ENCODE measurements at regions not wholly inside any gene's neighbourhood (a gene's known extent, or its start where the extent isn't known, plus 50 kb on each side); places are given as distances from the start of the nearest gene placed in this dataset.

GRCh38 chr2:121999264-121999663, 243.8 kb downstream of the TSN start:
- Histone ChIP-seq H3K4me1 (ENCODE audit: control insufficient read depth, insufficient read depth, low read length) (no peaks in the 10 kb centered on the region), H3K9me3 (ENCODE audit: control insufficient read depth, low read length) (no peaks in the 10 kb centered on the region), H3K27ac (ENCODE audit: insufficient read depth, low read depth, low read length, poor library complexity, severe bottlenecking) (no peak overlapping the region), H3K27me3 (ENCODE audit: control insufficient read depth, insufficient read depth, low read length, poor library complexity, severe bottlenecking) (no peaks in the 10 kb centered on the region), H3K36me3 (ENCODE audit: control insufficient read depth, insufficient read depth, low read length) (no peaks in the 10 kb centered on the region), H3K4me3 (ENCODE audit: insufficient read depth, low read depth, low read length) (no peak overlapping the region)
- 92 to 93% methylated on average over 6 of the region's 6 CpGs for WGBS, 2 experiments

GRCh38 chr2:122000556-122001340, 245.3 kb downstream of the TSN start:
- H3K4me3 ChIP-seq (ENCODE audit: insufficient read depth, low read depth, low read length), result no peak overlapping the region
- no peaks in the 10 kb centered on the region for H3K27me3 ChIP-seq (ENCODE audit: control insufficient read depth, insufficient read depth, low read length, poor library complexity, severe bottlenecking)
- H3K36me3 ChIP-seq (ENCODE audit: control insufficient read depth, insufficient read depth, low read length), result no peaks in the 10 kb centered on the region
- 92 to 93% methylated on average over 21 of the region's 21 CpGs for WGBS, 2 experiments
- no peak overlapping the region for H3K27ac ChIP-seq (ENCODE audit: insufficient read depth, low read depth, low read length, poor library complexity, severe bottlenecking)
- H3K9me3 ChIP-seq (ENCODE audit: control insufficient read depth, low read length), result no peaks in the 10 kb centered on the region
- no peaks in the 10 kb centered on the region for H3K4me1 ChIP-seq (ENCODE audit: control insufficient read depth, insufficient read depth, low read length)

GRCh38 chr2:122001441-122001874, 246.0 kb downstream of the TSN start:
- H3K36me3 ChIP-seq (ENCODE audit: control insufficient read depth, insufficient read depth, low read length), result no peaks in the 10 kb centered on the region
- H3K27ac ChIP-seq (ENCODE audit: insufficient read depth, low read depth, low read length, poor library complexity, severe bottlenecking), result no peak overlapping the region
- 81 to 82% methylated on average over 7 of the region's 7 CpGs for WGBS, 2 experiments
- H3K4me1 ChIP-seq (ENCODE audit: control insufficient read depth, insufficient read depth, low read length), result no peaks in the 10 kb centered on the region
- no peaks in the 10 kb centered on the region for H3K9me3 ChIP-seq (ENCODE audit: control insufficient read depth, low read length)
- H3K27me3 ChIP-seq (ENCODE audit: control insufficient read depth, insufficient read depth, low read length, poor library complexity, severe bottlenecking), result no peaks in the 10 kb centered on the region
- no peak overlapping the region for H3K4me3 ChIP-seq (ENCODE audit: insufficient read depth, low read depth, low read length)

- no peak overlapping the region for H3K27ac ChIP-seq (ENCODE audit: insufficient read depth, low read depth, low read length, poor library complexity, severe bottlenecking)
- H3K27me3 ChIP-seq (ENCODE audit: control insufficient read depth, insufficient read depth, low read length, poor library complexity, severe bottlenecking), result no peaks in the 10 kb centered on the region
- 96 to 97% methylated on average over 10 to 11 of the region's 11 CpGs for WGBS, 2 experiments
- H3K4me1 ChIP-seq (ENCODE audit: control insufficient read depth, insufficient read depth, low read length), result peaks cover 13% of the 10 kb centered on the region
- H3K36me3 ChIP-seq (ENCODE audit: control insufficient read depth, insufficient read depth, low read length), result no peaks in the 10 kb centered on the region
- no peak overlapping the region for H3K4me3 ChIP-seq (ENCODE audit: insufficient read depth, low read depth, low read length)
- no peaks in the 10 kb centered on the region for H3K9me3 ChIP-seq (ENCODE audit: control insufficient read depth, low read length)
These were observed 247.9 kb downstream of the TSN start for GRCh38 chr2:122003196-122003940.

- peaks cover 13% of the 10 kb centered on the region for H3K4me1 ChIP-seq (ENCODE audit: control insufficient read depth, insufficient read depth, low read length)
- no peaks in the 10 kb centered on the region for H3K36me3 ChIP-seq (ENCODE audit: control insufficient read depth, insufficient read depth, low read length)
- no peaks in the 10 kb centered on the region for H3K9me3 ChIP-seq (ENCODE audit: control insufficient read depth, low read length)
- no peak overlapping the region for H3K4me3 ChIP-seq (ENCODE audit: insufficient read depth, low read depth, low read length)
- no peak overlapping the region for H3K27ac ChIP-seq (ENCODE audit: insufficient read depth, low read depth, low read length, poor library complexity, severe bottlenecking)
- 65 to 78% methylated on average over 4 to 5 of the region's 5 CpGs for WGBS, 2 experiments
- H3K27me3 ChIP-seq (ENCODE audit: control insufficient read depth, insufficient read depth, low read length, poor library complexity, severe bottlenecking), result no peaks in the 10 kb centered on the region
These were observed 251.7 kb downstream of the TSN start for GRCh38 chr2:122007126-122007525.

GRCh38 chr2:122007577-122007976, 252.1 kb downstream of the TSN start:
- Histone ChIP-seq H3K9me3 (ENCODE audit: control insufficient read depth, low read length) (no peaks in the 10 kb centered on the region), H3K27ac (ENCODE audit: insufficient read depth, low read depth, low read length, poor library complexity, severe bottlenecking) (no peak overlapping the region), H3K27me3 (ENCODE audit: control insufficient read depth, insufficient read depth, low read length, poor library complexity, severe bottlenecking) (no peaks in the 10 kb centered on the region), H3K4me1 (ENCODE audit: control insufficient read depth, insufficient read depth, low read length) (peaks cover 13% of the 10 kb centered on the region), H3K4me3 (ENCODE audit: insufficient read depth, low read depth, low read length) (no peak overlapping the region), H3K36me3 (ENCODE audit: control insufficient read depth, insufficient read depth, low read length) (no peaks in the 10 kb centered on the region)
- 47 to 67% methylated on average over 5 of the region's 5 CpGs for WGBS, 2 experiments

- Histone ChIP-seq H3K4me1 (ENCODE audit: control insufficient read depth, insufficient read depth, low read length) (peaks cover 13% of the 10 kb centered on the region), H3K27me3 (ENCODE audit: control insufficient read depth, insufficient read depth, low read length, poor library complexity, severe bottlenecking) (no peaks in the 10 kb centered on the region), H3K27ac (ENCODE audit: insufficient read depth, low read depth, low read length, poor library complexity, severe bottlenecking) (no peak overlapping the region), H3K36me3 (ENCODE audit: control insufficient read depth, insufficient read depth, low read length) (no peaks in the 10 kb centered on the region), H3K4me3 (ENCODE audit: insufficient read depth, low read depth, low read length) (no peak overlapping the region), H3K9me3 (ENCODE audit: control insufficient read depth, low read length) (no peaks in the 10 kb centered on the region)
- 73 to 81% methylated on average over 3 of the region's 3 CpGs for WGBS, 2 experiments
These were observed 254.1 kb downstream of the TSN start for GRCh38 chr2:122009561-122009960.

GRCh38 chr2:122011493-122012270, 256.2 kb downstream of the TSN start:
- Histone ChIP-seq H3K9me3 (ENCODE audit: control insufficient read depth, low read length) (no peaks in the 10 kb centered on the region), H3K27me3 (ENCODE audit: control insufficient read depth, insufficient read depth, low read length, poor library complexity, severe bottlenecking) (no peaks in the 10 kb centered on the region), H3K4me3 (ENCODE audit: insufficient read depth, low read depth, low read length) (no peak overlapping the region), H3K36me3 (ENCODE audit: control insufficient read depth, insufficient read depth, low read length) (no peaks in the 10 kb centered on the region), H3K4me1 (ENCODE audit: control insufficient read depth, insufficient read depth, low read length) (peaks cover 13% of the 10 kb centered on the region), H3K27ac (ENCODE audit: insufficient read depth, low read depth, low read length, poor library complexity, severe bottlenecking) (no peak overlapping the region)
- 95 to 98% methylated on average over 8 of the region's 8 CpGs for WGBS, 2 experiments

GRCh38 chr2:122018736-122019135, 263.3 kb downstream of the TSN start:
- no peak overlapping the region for H3K27ac ChIP-seq (ENCODE audit: insufficient read depth, low read depth, low read length, poor library complexity, severe bottlenecking)
- 93 to 98% methylated on average over 7 of the region's 7 CpGs for WGBS, 2 experiments
- no peaks in the 10 kb centered on the region for H3K27me3 ChIP-seq (ENCODE audit: control insufficient read depth, insufficient read depth, low read length, poor library complexity, severe bottlenecking)
- H3K4me1 ChIP-seq (ENCODE audit: control insufficient read depth, insufficient read depth, low read length), result no peaks in the 10 kb centered on the region
- H3K4me3 ChIP-seq (ENCODE audit: insufficient read depth, low read depth, low read length), result no peak overlapping the region
- H3K9me3 ChIP-seq (ENCODE audit: control insufficient read depth, low read length), result no peaks in the 10 kb centered on the region
- H3K36me3 ChIP-seq (ENCODE audit: control insufficient read depth, insufficient read depth, low read length), result no peaks in the 10 kb centered on the region

- Histone ChIP-seq H3K27me3 (ENCODE audit: control insufficient read depth, insufficient read depth, low read length, poor library complexity, severe bottlenecking) (no peaks in the 10 kb centered on the region), H3K27ac (ENCODE audit: insufficient read depth, low read depth, low read length, poor library complexity, severe bottlenecking) (no peak overlapping the region), H3K4me1 (ENCODE audit: control insufficient read depth, insufficient read depth, low read length) (no peaks in the 10 kb centered on the region), H3K9me3 (ENCODE audit: control insufficient read depth, low read length) (no peaks in the 10 kb centered on the region), H3K4me3 (ENCODE audit: insufficient read depth, low read depth, low read length) (no peak overlapping the region), H3K36me3 (ENCODE audit: control insufficient read depth, insufficient read depth, low read length) (no peaks in the 10 kb centered on the region)
- WGBS, 2 experiments, result 78 to 80% methylated on average over 7 of the region's 7 CpGs
These were observed 264.3 kb downstream of the TSN start for GRCh38 chr2:122019724-122020123.

All from ectodermal cell (in vitro differentiated cells).